ENCODE measurements at regions not wholly inside any gene's neighbourhood (a gene's known extent, or its start where the extent isn't known, plus 50 kb on each side); places are given as distances from the start of the nearest gene placed in this dataset.
A peak's percentile ranks its signal among the peaks of the same experiment; 100 is the strongest.

- DNase-seq: no peak
Observed at GRCh38 chrX:39176105-39176504, 374.8 kb downstream of the MID1IP1 start.

DNA sequence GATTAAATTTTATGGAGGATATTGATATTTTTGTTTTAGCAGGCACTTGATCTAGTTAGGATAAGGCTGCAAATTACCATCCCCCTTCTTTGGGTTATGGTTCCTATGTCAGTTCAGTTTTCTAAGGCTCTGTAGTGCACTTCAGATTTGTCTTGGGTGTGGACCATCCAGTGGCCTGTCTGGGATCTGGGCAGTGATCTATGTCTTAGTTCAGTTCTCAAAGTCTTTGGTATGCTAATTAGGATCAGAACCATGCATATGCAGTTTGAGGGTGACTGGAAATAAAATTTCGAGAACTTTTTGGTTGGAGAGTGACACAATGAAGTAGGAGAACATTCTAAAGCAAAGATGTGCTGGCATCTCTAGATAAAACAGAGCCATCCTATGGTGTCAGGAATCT is 388.2 kb downstream of the MID1IP1 start:
- DNase-seq: no peak

GRCh38 chrX:39194673-39195072 is 393.4 kb downstream of the MID1IP1 start:
- no peak for DNase-seq

DNA sequence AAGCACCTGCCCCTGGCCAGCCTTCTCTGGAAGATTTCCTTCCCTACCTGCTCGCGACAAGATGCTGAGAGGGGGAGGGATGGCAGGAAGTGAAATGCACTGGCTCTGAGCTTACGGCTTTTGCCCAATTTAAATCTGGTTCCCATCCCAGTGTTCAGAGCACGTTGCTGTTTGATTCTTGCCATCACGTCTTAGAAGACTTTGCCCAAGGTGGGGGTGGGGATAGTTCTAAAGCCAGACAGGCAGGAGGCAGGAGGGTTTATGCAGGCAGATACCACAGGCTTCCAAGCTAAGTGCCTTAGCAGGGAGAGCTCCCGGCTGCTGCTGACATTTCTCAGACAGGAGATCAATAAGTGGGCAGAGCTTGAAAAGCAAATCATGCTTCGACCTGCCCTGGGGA is 393.9 kb downstream of the MID1IP1 start:
- DNase-seq: no peak

DNA sequence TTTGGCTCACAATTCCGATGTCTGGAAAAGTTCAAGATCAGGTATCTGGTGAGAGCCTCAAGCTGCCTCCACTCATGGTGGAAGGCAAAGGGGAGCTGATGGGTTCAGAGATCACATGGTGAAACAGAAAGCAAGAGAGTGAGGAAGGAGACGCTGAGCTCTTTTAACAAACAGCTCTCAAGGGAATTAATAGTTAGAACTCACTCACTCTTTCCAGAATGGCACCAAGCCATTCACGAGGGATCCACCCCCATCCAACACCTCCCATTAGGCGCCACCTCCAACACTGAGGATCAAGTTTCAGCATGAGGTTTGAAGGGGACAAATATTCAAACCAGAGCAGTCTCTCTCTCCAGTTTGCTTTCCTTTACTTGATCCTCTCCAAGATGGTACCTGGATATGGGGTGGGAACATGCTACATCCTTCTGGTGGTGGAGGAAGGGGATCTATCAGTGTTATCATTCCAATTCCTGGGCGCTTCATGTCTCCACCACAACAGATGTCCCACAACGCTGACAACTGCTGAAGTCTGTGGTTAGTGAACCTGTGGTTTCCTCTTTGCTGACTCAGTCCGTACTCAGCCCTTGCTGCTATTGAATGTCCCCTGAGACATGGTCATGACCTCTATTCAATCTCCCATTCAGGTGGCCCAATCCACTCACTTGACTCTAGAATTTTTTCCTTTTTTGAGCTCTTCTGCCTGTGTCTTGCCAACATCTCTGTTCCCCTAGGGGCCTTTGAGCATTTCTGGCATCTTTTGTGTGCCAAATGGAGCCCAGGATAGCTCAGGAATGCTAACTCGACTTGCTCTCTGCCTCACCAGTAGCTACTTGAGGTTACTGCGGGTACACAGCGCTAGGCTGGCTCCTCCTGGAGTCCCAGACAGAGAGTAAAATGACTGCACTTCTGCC is 395.2 kb downstream of the MID1IP1 start:
- peak; percentile 39 to 46 for DNase-seq

DNA sequence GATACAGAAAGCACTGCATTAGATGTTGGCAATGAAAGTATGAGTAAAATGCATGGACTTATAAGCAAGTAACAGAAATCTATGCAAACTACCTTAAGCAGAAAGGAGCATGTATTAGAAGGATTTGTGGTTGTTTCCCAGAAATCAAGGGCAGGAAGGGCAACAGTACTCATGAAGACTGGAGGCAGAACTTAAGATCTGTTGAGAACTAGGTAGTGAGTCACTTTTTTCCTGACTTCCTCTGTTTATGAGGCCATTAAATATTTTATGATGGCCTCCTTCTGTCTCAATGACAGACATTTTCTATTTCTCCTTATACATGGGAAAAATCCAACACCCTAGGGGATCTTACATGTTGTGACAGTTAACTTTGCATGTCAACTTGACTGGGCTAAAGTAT is 398.2 kb downstream of the MID1IP1 start:
- no peak for DNase-seq

DNA sequence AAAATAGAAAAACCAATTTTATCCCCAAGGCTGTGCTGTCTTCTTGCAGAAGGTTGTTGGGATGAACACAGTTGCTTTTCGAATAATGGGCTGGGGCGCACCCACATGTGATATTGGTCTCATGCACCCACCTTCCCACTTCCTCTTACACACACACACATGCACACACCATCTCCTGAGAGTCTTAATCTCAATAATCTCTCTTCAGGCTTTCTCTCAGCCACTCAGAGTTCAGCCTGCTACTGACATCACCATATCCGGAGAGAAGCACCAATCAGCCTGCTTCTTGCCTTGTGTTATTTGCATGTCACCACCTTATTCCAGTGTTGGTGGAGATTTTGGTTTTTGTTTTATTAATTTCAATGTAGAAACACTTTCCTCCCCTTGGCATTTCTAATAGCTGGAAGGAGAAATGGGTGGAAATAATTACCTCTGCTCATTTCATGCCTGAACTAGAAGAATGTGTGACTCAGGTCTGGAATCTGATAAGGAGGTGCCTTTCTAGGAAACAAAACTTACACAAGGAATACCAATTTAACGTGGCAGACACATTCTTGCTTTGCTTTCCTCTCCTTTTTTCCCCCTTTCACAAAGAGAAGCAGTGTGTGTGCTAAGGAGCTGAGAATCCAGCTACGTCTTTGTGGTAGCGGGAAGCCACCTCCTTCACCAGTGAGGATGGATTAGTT is 400.2 kb downstream of the MID1IP1 start:
- peak; percentile 0 to 3 for DNase-seq

DNA sequence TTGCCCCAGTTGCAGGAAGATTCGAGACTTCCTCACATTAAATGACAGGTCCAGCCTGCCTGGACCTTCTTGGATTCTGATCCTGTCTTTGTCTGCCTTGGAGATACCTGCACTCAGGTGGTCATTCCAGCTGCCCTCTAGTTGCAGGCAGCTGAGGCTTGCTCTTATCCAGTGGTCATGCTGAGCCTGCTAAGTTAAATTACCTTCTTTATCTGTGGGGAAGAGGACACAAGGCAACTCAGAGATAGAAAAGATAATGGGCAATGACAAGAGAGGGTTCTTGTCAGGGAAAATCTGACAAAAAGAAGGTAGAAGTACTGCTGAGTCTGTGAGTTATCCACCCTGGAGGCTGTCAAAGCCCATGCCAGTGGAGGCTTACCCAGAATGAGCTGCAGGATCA is 401.4 kb downstream of the MID1IP1 start:
- DNase-seq: no peak

DNA sequence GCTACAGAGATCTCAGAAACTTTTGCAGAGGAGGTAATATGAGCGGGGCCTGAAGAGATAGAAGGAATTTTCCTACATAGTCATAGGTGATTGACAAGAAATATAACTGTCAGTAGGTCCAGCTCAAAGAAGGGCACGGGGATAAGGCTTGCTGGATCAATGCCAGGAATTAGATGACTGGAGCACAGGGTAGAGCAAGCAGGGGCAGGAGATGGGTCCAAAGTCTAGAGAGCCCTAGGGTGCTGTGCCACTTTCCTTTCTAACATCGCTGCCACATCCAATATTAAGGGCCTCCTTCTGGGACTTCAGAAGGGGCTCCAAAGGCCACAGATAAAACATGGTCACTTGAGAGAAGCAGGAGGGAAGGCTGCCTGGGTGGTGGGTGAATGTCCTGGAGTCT is 402.2 kb downstream of the MID1IP1 start:
- no peak for DNase-seq

- no peak for DNase-seq
Observed at GRCh38 chrX:39204353-39204752, 403.1 kb downstream of the MID1IP1 start.

DNA sequence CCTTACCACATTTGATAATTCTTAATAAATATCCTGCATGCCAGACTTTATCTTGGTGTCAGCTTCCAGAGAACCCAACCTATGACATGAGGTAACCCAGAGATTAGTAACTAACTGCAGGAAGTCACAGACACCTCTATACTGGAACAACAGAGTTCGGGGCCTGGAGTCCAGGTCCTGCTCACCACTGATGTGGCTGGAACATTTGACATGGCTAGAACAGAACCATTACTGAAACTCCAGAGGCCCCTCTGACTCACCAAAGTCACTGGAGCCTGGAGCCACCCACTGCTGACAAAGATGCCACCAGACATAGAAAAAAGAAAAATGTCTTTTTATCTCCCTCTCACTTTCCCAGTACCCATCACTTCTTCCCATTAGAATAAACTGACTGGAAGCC is 403.7 kb downstream of the MID1IP1 start:
- DNase-seq: no peak

DNA sequence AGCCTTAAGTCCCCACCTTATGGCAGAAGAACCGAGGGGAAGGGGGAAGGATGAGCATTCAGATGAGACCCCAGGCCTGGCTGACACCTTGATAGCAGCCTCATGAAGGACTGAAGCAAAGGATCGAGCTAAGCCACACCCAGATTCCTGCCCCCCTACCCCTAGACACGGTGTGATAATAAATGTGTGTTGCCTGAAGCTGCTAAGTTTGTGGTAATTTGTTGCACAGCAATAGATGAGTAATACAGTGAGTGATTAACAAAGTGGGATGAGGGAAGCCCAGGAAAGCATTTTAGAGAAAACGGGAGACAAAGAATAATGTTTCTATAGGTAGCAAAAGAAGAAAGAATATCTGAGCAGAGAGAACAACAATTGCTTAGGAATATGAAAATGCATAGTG is 404.2 kb downstream of the MID1IP1 start:
- no peak for DNase-seq

- no peak for DNase-seq
Observed at GRCh38 chrX:39206399-39207145, 405.3 kb downstream of the MID1IP1 start.

DNA sequence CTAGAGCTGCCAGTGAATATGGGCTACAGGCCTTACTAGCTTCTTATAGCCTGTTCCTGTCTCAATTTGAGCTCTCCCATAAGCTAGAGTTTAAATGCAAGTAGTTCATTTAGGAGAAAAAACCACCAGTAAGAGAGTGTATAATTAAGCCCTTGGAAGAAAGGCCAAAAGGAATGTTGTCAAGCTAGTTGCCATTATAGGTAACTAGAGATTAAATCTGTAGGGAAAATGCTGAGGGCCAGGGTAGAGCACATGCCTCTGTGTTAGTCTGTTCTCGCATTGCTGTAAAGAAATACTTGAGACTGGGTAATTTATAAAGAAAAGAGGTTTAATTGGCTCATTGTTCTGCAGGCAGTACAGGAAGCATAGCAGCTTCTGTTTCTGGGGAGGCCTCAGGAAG is 410.2 kb downstream of the MID1IP1 start:
- DNase-seq: no peak

- no peak for DNase-seq
Observed at GRCh38 chrX:39212456-39212855, 411.2 kb downstream of the MID1IP1 start.

DNA sequence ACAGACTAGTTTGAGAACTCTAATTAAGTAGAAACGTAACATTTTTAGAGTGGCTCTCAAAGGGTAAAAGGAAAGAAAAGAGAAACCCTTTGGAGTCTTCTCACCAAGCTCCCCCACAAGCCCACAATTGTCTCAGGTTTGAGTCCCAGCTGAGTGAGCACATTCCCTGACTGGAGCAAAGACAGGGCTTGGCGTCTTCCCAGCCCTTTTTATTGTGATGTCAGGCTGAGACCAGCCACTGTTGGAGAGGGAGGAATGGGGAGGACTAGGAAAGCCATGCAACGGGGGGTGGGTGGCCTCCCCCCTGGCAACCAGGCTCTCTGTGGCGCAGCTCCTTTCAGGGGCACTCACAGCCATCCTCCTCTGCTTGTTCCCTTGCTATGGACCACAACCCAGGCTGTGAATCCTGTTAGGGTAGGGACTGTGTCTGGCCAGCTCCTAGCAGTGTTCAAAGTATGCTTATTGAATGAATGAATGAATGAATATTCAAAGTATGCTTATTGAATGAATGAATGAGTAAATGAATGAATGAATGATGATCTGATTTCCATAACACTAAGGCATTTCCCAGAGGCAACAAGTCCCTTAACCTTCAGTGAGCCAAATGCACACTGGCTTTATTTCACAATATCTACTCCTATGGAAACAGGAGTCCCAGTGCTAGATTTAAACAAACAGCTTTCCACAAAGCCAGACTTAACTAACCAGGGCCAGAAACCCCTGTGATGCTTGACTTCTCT is 413.3 kb downstream of the MID1IP1 start:
- DNase-seq: no peak

- no peak for DNase-seq
Observed at GRCh38 chrX:39220952-39221351, 419.7 kb downstream of the MID1IP1 start.

GRCh38 chrX:39222346-39223113 is 421.3 kb downstream of the MID1IP1 start:
- no peak for DNase-seq

GRCh38 chrX:39226251-39226650 is 425.0 kb downstream of the MID1IP1 start:
- DNase-seq: no peak

DNA sequence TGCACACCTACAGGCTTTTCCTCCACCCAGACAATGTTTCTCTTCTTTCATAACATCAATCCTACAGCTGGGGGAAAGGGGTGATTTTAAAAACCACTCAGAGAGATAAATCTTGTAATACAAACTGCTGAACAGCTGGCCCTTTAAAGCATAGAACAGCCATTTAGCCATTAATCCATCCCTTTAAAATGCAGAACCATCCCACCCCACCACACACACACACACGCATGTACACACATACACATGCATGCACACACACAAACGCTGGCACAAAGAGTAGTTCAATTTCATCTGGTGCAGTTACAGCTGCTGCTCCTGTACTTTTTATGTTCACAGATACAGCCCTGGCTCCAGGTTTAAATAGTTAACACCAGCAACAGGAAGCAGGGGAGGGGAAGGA is 426.1 kb downstream of the MID1IP1 start:
- DNase-seq: no peak

- no peak for DNase-seq
Observed at GRCh38 chrX:39238006-39238405, 436.7 kb downstream of the MID1IP1 start.

GRCh38 chrX:39242187-39242586 is 440.9 kb downstream of the MID1IP1 start:
- DNase-seq: peak in 1 of 2 donors; percentile 13

Measured in CD4-positive, alpha-beta T cell treated with Interleukin-1 beta for 1 hour (primary cell).